Renal cortex interstitium (tissue), 11 donors: ENCODE measurements at regions not wholly inside any gene's neighbourhood (a gene's known extent, or its start where the extent isn't known, plus 50 kb on each side); places are given as distances from the start of the nearest gene placed in this dataset.
A peak's percentile ranks its signal among the peaks of the same experiment; 100 is the strongest.

ENCODE experiments used
- DNase-seq, 11 donors: peaks; one replicate each; pipeline ENCODE4 v3.0.0-alpha.2; 2013; ENCODE audit warnings: low read depth in 9 of 11, low spot score in 4 of 11; ENCODE audit errors: extremely low read depth in 1 of 11

DNA sequence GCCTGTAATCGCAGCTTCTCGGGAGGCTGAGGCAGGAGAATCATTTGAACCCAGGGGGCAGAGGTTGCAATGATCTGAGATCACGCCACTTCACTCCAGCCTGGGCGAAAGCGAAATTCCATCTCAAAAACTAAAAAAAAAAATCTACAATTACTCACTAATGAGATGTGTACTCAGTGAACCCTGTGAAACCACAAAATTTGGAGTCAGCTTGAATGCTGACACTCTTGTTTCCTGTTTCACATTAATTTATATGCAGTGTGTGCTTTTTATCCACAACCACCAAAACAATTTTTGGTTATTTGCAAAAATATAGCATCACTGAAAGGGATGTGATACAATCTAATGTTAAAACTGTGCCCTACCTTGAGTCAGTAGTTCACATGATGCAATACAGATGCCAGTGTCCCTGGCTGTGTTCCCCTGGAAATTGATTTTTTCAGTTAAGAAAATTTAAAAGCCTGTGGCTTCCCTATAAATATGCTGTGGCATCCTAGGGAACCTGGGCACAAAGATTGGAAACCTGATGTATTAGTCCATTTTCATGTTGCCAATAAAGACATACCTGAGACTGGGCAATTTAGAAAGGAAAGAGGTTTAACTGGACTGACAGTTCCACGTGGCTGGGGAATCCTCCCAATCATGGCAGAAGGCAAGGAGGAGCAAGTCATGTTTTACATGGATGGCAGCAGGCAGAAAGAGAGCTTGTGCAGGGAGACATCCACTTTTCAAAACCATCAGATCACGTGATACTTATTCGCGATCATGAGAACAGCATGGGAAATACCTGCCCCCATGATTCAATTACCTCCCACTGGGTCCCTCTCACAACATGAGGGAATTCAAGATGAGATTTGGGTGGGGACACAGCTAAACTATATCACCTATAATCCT, 337.5 kb upstream of the NT5C1B start:
- DNase-seq: no peak

DNA sequence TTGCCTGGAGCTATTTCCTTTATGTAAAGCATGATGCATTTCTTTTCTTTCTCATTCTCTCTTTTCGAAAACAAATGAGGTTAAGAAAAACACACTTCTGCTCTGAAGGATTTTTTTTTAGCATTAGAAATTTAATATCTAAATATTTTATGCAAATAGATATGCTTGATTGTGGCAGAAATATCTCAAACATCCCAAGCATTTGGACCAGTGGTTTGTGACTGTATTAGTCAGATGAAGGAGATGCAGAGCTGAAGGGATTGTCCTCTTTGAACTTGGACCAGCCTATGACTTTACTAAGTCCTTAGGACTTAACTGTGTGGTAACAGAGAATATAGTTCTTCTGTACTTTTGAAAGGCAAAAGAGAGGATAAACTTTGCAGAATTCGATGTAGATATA, 335.9 kb upstream of the NT5C1B start:
- no peak for DNase-seq

DNA sequence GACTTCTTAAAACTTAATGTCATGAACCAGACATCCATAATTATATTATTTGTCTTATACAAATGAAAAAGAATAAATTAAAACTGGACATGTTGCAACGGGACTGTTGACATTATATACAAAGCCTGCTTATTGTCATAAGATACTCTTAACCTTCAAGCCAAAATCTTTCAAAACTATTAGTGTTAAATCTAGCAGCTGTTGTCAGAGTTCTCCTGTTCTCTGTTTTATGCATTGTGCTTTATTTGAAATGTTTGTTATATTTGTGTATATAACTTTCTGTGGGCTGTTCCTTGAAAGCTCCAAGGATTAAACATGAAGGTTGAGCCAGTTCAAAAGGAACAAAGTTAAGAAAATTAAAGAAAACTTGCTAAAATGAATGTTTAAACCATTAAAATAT, 335.5 kb upstream of the NT5C1B start:
- DNase-seq: peak in 1 of 11 donors; percentile 21

DNA sequence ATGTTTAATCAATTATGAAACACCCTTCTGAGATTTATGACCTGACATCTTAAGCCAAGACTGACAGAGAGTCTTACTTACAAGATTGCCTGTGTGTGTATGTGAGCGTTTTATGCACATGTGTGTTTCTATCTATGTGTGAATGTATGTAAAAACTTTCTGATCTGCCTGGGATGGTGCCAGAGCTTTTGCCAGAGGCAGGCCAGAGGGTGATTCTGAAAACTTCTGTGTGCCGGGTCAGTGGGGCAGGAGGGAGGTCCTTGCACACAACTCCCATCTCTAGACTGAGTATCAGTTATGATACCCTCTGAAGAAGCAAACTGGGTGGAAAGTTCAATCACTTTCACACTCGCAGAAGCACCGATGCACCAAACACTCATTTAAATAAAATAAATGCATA, 335.0 kb upstream of the NT5C1B start:
- no peak for DNase-seq

DNA sequence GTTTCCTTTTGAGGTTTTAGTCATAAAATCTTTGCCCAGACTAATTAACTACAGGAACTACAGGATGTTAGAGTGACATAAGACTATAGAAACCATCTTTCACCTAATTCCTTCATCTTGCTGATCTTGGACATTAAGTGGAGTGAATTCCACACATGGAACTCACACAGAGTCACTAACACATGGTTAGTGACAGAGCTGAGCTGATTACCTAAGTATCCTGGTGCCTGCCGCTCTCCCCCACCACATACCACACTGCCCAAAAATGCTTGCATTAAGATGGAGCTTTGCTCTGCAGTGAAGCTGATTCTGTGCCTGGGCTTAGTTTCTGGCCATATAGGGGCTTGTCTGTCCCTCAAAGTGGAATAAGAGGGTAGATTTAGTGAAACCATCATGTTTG, 332.9 kb upstream of the NT5C1B start:
- no peak for DNase-seq

DNA sequence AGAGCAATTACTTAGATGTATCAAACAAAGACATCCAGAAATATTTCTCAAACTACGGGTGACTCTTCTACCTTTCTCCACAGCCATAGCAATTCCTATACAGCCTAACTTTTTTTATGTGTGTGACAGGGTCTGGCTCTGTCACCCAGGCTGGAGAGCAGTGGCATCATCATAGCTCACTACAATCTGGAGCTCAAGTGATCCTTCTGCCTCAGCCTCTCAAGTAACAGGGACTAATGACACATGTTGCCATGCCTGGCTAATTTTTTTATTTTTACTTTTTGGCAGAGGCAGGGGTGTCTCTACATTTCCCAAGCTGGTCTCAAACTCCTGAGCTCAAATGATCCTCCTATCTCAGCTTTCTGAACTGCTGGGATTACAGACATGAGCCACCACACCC, 328.9 kb upstream of the NT5C1B start:
- DNase-seq: no peak

DNA sequence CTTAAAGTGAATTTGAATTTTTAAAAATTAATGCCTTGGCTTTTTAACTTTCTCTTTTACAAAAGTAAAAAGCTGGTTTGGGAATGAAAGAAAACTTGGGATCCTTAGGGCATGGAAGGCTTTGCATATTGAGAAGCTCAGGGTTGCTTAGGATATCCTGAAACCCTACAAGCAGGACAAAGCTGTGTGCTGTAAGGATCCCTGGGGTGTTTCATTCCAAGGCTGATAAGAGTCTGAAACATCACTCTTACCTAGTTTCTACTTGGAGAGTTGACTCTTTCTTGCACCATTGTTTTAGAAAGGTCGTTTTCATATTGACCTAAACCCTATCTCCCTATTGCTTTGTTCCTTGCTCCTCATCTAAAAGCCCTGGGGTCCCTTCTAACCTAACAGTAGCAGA, 325.9 kb upstream of the NT5C1B start:
- no peak for DNase-seq

DNA sequence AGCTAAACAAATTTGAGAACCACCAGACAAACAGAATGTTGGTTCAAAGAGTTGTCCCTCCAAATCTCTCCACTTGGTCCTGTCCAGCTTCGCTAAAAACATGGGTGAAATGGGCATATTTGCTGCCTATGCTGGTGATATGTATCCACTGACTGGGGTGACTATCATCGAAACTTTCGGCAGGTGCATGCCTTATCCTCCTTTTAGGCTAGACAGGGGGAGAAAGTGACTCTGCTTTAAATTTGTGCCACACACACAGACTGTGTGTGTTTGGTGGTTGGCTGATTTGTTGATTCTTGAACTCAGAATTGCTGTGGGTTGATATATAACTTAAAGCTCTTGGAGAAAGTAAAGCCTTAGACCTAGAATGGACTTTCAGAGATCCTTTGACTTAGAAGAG, 324.1 kb upstream of the NT5C1B start:
- no peak for DNase-seq

DNA sequence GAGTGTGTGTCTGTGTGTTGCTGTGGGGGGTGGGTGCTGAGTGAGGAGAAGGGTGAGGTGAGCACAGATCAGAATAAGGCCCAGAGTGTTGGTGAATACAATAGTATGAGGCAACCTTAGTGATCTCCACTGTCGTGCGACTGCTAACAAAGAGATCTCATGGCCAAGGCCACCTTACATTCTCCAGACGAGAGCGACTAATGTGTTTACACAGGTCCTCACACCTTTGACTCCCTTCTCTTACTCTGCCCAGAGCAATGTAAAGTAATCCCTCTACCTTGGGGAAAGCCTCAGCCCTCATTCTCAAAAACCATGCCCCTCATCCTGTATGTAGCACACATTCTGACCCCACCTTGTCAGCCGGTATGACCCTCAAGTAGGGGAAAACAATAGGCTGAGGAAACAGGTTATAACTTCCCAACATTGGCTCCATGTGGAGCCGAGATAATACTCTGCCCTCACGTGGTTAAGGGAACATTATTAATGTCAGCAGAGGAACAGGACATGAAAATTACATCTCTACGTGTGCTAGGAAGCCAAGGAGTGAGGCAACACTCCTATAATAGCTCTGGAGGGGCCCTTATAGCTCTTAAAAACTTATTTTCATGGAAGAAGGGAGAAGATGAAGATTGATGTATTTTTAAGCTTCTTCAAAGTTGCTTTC, 323.0 kb upstream of the NT5C1B start:
- DNase-seq: no peak

DNA sequence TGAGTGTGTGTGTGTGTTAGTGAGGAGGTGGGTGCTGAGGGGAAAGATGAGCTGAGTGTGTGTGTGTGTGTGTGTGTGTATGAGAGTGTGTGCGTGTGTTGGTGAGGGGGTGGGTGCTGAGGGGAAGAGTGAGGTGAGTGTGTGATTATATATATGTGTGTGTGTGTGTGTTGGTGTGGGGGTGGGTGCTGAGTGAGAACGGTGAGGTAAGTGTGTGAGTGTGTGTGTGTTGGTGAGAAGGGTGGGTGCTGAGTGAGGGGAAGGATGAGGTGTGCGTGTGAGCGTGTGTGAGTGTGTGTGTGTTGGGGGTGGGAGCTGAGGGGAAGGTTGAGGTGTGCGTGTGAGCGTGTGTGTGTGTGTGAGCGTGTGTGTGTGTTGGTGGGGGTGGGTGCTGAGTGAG, 322.0 kb upstream of the NT5C1B start:
- DNase-seq: no peak

DNA sequence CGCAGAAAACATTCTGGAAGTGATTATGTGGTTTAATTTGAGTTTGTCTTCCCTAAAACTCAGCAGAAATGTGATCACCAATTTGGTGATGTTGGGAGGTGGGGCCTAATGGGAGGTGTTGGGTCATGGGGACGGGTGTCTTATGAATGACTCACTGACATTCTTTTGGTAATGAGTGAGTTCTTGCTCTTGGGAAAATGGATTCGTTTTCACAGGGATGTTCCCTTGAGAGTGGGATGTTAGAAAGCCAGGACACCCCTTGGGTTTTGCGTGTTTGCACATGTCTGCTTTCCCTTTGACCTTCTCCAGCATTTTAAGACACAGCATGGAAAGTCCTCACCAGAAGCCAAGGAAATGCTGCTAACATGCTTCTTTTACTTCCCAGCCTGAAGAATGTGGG, 321.5 kb upstream of the NT5C1B start:
- no peak for DNase-seq

DNA sequence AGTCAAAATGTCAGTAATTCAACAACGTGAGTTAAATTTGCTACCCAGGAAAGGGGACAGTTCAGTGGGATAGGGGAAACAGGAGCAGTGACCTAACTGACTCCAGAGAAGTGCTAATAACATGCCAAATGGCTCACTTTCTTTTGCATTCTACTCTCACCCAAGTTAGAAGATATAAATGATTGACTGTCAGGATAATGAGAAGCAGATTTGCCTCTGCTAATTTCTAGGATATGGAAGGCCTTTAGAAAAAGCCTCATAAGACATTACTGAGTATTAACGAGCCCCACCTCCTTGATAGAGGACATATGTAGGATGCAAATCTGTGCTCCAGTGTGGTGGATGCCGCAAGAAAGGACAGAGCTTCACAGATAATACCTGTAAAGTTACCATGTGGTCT, 318.6 kb upstream of the NT5C1B start:
- DNase-seq: no peak

DNA sequence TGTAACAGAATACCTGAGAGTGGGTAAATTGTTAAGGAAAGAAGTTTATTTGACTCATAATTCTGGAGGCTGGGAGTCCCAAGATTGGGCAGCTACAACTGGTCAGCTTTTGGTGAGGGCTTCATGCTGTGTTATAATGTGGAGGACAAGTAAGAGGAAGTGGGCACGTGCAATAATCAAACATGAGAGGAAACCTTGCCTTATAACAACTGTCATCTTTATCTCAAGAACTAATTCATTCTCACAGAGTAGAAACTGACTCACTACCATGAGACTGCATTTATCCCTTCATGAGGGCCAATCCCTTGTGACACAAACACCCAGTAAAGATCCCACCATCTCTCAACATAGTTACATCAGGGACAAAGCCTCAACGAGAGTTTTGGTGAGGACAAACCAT, 318.1 kb upstream of the NT5C1B start:
- DNase-seq: no peak

DNA sequence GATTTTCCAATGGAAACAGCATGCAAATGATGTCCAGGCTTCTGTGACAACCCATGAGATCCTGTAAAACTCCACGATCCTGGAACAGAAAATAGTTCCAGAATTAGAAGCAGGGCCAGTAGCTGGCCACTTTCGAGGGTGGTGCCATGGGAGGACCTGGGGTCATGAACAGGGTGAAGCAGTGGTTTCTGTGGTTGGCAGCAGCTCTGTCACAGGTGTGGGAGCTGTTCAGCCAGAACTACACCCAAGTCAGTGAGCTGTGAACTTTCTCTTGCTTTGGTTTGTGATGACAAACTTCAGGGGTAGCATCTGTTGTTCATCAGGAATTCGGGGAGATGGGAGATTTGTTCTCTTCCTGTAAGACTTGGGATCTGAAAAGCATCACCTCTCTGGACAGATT, 314.4 kb upstream of the NT5C1B start:
- no peak for DNase-seq

DNA sequence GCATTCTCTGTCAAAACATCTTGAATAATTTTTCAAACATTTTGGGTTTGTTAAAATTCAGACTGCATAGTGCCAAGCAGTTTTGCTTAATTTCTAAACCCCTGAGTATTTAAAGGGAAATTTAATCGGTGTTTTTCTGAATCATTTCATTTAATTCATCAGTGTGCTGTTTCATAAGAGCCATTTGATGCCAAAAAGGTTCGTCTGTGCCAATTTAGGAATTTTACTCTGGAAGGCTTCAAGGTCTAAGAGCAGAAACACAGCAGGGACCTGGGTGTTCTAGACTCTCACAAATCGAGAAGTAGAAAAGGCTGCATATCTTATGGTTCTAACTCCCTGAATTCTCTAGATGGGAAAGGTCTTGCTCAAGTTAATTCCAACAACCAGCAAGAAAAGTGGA, 311.9 kb upstream of the NT5C1B start:
- no peak for DNase-seq

DNA sequence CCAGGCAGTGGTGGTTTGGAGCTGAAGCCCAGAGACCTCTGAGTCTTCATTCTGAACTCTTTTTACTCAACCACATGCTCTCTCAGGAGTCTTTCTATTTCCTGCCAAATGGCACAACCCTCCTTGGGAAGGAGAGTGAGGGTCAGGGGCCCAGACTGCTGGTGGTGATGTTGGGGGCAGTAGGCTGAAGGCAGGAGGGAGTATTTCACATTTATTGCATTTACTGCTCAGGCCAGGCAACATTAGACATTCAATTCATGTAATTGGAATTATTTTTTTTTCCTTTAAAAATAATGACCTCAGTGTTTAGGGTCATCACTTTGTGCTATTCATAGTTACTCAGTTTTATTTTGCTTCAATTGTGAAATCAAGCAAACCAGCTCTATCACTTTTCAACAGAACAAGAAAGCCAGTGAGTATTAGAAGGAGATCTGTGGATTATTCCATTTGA, 311.3 kb upstream of the NT5C1B start:
- DNase-seq: no peak

DNA sequence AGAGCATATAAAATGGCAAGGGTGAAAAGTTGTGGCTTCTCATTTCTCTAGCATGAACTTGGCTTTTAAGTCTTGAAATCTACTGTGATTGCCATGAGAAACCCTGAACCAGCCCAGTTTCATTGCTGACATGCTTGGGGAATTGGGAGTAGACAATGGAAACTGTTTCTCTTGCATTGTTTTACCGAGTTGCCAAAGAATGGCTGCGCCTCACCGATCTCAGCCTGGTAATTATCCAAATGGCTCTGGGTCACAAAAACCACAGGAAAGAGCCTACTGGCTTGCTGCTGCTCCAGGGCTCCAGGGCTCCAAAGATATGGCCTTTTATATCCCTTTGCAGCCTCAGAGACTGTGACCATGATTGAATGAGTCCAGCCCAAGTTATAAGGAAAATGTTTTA, 310.4 kb upstream of the NT5C1B start:
- DNase-seq: no peak

DNA sequence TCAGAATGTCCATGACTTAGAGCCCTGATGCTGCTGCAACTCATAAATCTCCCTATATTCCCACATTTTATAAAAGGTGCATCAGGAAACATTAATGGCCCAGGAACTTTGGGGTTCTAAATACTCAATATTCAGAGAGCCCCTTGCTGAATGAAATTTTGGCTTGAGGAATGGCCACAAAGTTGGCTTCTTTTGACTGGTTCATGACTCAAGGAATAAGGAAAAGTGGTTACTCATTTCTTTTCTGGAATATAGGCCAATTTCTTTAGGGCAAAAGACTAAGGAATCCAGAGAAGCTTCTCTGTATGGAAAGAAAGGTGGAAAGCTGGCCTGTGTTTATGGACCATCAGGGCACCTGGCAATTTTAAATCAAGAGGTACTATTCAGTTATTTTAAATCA, 308.9 kb upstream of the NT5C1B start:
- no peak for DNase-seq

DNA sequence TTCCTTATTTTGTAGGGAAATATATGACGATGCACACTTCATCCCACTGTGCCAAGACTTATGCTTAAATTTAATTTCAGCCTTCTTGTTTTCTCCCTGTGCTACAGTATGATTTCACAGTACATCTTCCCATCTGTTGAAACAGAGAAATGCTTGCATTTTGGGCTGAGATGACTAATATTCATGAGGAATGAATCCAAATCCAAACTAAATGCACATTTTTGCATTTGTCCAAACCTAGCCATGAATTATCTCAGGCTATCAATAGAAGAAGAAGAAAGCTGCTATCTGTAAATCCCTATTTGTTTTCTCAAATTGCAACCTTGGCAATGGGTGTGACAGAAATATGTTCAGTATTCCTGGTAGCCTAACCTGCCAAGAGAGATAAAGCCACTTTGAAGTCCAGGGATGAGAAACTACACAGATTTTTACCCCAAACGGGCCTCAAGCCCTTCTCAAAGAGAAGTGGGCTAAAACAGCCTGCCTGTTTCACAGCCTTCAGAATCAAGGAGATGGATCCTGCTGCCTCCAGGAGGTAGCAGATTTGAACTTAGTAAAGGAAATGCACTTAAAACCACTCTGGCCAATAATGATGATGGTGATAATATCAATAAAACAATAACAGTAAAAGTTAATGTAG, 306.9 kb upstream of the NT5C1B start:
- no peak for DNase-seq

DNA sequence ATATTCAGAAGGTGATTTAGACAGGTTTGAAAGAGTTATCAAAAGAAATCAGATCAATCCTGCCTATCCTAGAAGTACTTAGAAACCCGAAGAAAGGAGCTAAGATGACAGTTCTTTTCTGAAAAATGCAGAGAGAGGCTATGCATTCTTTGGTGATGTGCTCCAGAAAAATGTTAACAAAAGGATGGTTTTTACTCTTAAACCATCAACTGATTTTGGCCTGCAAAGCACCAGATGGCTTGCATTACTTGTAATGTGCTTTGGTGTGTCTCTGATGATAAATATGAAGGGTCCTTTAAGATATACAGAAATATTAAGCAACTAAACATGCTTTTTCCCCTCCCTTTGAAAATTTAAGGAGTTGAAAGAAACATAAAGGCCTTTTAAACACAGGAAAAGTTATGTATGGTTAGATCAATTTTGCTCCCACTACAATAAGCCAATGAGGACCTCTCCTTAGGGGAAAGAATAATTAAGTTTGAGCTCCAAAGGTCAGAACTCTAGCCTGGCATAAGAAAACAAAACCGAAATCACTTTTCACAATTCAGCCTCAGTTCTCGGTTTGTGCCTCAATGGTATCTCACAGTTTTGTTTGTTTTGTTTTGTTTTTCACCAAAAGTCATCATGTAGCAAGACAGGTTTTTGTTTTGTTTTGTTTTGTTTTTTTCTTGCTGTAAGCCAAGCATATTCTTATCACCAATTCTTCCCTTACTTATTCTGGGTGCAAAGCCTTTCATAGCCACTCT, 302.4 kb upstream of the NT5C1B start:
- DNase-seq: no peak
